CD14-positive monocyte (primary cell): ENCODE measurements at regions not wholly inside any gene's neighbourhood (a gene's known extent, or its start where the extent isn't known, plus 50 kb on each side); places are given as distances from the start of the nearest gene placed in this dataset.

Source experiments
- DNase-seq, 3 donors: peaks; one replicate each; pipeline ENCODE4 v3.0.0-alpha.2; 2011 to 2022
- H2AFZ ChIP-seq: 2 replicates; pipeline ENCODE4 v1.6.0; 2012; ENCODE audit warnings: mild to moderate bottlenecking, low read depth, low read length, inconsistent platforms; ENCODE audit not compliant: insufficient read depth, poor library complexity, severe bottlenecking
- H3K27ac ChIP-seq, 2 donors: 1 replicate in 1 of 2; 2 replicates in 1 of 2; pipeline ENCODE4 v1.5.1; 2012 to 2013; ENCODE audit warnings: low read length in 2 of 2, control low read depth in 1 of 2, inconsistent platforms in 1 of 2, low read depth in 1 of 2, mild to moderate bottlenecking in 1 of 2
- H3K27me3 ChIP-seq, 2 donors: one replicate each; pipeline versions ENCODE4 v1.6.0 to v1.6.1; 2011 to 2013; ENCODE audit warnings: low read length in 2 of 2; ENCODE audit not compliant: control insufficient read depth in 2 of 2, insufficient read depth in 2 of 2
- H3K36me3 ChIP-seq, 2 donors: replicated peaks in 1 of 2; 1 replicate in 1 of 2; 2 replicates in 1 of 2; pipeline versions ENCODE4 v1.5.1 to v1.6.1; 2012 to 2013; ENCODE audit warnings: low read length in 2 of 2, control low read depth in 1 of 2, inconsistent platforms in 1 of 2, mild to moderate bottlenecking in 1 of 2; ENCODE audit not compliant: insufficient read depth in 2 of 2, control insufficient read depth in 1 of 2
- H3K4me1 ChIP-seq, 2 donors: 1 replicate in 1 of 2; 2 replicates in 1 of 2; pipeline versions ENCODE4 v1.5.1 to v1.6.1; 2012 to 2013; ENCODE audit warnings: low read length in 2 of 2, control low read depth in 1 of 2, inconsistent platforms in 1 of 2, mild to moderate bottlenecking in 1 of 2, moderate library complexity in 1 of 2; ENCODE audit not compliant: insufficient read depth in 2 of 2, control insufficient read depth in 1 of 2
- H3K4me2 ChIP-seq: replicated peaks from 2 replicates; pipeline ENCODE3; 2012; ENCODE audit warnings: low read length, moderate library complexity, mild to moderate bottlenecking; ENCODE audit not compliant: poor library complexity, severe bottlenecking; ENCODE audit errors: extremely low read depth
- H3K4me3 ChIP-seq, 3 experiments: fragments of 200-600 bp in 1 of 3; sonication (generic) in 1 of 3; replicated peaks in 1 of 3; 1 replicate in 2 of 3; 2 replicates in 1 of 3; pipeline ENCODE4 v1.5.1; 2011 to 2013; ENCODE audit warnings: low read length in 3 of 3, mild to moderate bottlenecking in 3 of 3, control low read depth in 2 of 3, low read depth in 2 of 3, inconsistent platforms in 1 of 3, moderate library complexity in 1 of 3
- H3K79me2 ChIP-seq: 2 replicates; pipeline ENCODE4 v1.6.0; 2012; ENCODE audit warnings: mild to moderate bottlenecking, control low read depth, inconsistent platforms, low read length, moderate library complexity; ENCODE audit not compliant: insufficient read depth
- H3K9ac ChIP-seq: 2 replicates; pipeline ENCODE4 v1.6.0; 2017; ENCODE audit warnings: low read length, mild to moderate bottlenecking; ENCODE audit not compliant: insufficient read depth, poor library complexity, severe bottlenecking
- H3K9me3 ChIP-seq, 2 donors: replicated peaks in 1 of 2; 1 replicate in 1 of 2; 2 replicates in 1 of 2; pipeline versions ENCODE4 v1.5.1 to v1.6.1; 2012 to 2013; ENCODE audit warnings: low read length in 2 of 2, control low read depth in 1 of 2; ENCODE audit not compliant: control insufficient read depth in 1 of 2, insufficient read depth in 1 of 2
- H4K20me1 ChIP-seq: 2 replicates; pipeline ENCODE4 v1.6.0; 2012; ENCODE audit warnings: mild to moderate bottlenecking, low read length, control low read depth, moderate library complexity; ENCODE audit not compliant: insufficient read depth
- H3K27ac Mint-ChIP-seq, 7 donors: one replicate each; pipeline ENCODE4 v1.8.0; 2020; ENCODE audit warnings: mild to moderate bottlenecking in 7 of 7, mixed read lengths in 7 of 7, moderate library complexity in 6 of 7, inconsistent platforms in 2 of 7
- H3K27me3 Mint-ChIP-seq, 3 donors: one replicate each; pipeline ENCODE4 v1.8.0; 2021 to 2022; ENCODE audit warnings: low read depth in 3 of 3, mild to moderate bottlenecking in 3 of 3, mixed read lengths in 3 of 3, moderate library complexity in 3 of 3, inconsistent platforms in 1 of 3
- H3K36me3 Mint-ChIP-seq, 2 donors: one replicate each; pipeline ENCODE4 v1.8.0; 2020; ENCODE audit warnings: mixed read lengths in 2 of 2, inconsistent platforms in 1 of 2, mild to moderate bottlenecking in 1 of 2
- H3K4me1 Mint-ChIP-seq: one replicate; pipeline ENCODE4 v1.8.0; 2020; ENCODE audit warnings: mild to moderate bottlenecking, mixed read lengths
- H3K4me3 Mint-ChIP-seq, 2 donors: one replicate each; pipeline ENCODE4 v1.8.0; 2020; ENCODE audit warnings: mild to moderate bottlenecking in 2 of 2, mixed read lengths in 2 of 2, moderate library complexity in 1 of 2
- H3K9me3 Mint-ChIP-seq, 7 donors: one replicate each; pipeline ENCODE4 v1.8.0; 2020 to 2022; ENCODE audit warnings: mixed read lengths in 7 of 7, mild to moderate bottlenecking in 6 of 7, moderate library complexity in 6 of 7, inconsistent platforms in 2 of 7
- CTCF ChIP-seq: fragments of 200-600 bp; IDR thresholded peaks from one replicate; pipeline ENCODE4 v1.8.0; 2022; ENCODE audit warnings: antibody characterized with exemption, mild to moderate bottlenecking
- WGBS: methylation state at CpG from one replicate; pipeline ENCODE4 v1.1.5; 2013; ENCODE audit warnings: missing lambda C conversion rate; ENCODE audit not compliant: insufficient coverage; 5-methylcytosine and 5-hydroxymethylcytosine counted together
- intact Hi-C, 2 donors: fragments of 100-400 bp; cut with micrococcal nuclease; formaldehyde crosslinking; loops; one replicate each; pipeline versions ENCODE4 v1.15.0 to v1.15.1; 2023

- Mint-ChIP-seq H3K9me3 (peaks cover 0 to 12% (median 2%) of the 10 kb centered on the region in 7 donors), H3K4me3 (no peak overlapping the region), H3K27me3 (peaks cover 0 to 1% (median 0%) of the 10 kb centered on the region in 3 donors), H3K36me3 (no peaks in the 10 kb centered on the region), H3K4me1 (no peaks in the 10 kb centered on the region), H3K27ac (no peak overlapping the region)
- Histone ChIP-seq H3K9me3 (peaks cover 0 to 4% of the 10 kb centered on the region in 2 donors), H3K79me2 (no peaks in the 10 kb centered on the region), H3K4me3 (no peak overlapping the region), H2AFZ (no peak overlapping the region), H3K36me3 (no peaks in the 10 kb centered on the region), H3K27me3 (no peaks in the 10 kb centered on the region), H3K27ac (no peak overlapping the region), H4K20me1 (no peaks in the 10 kb centered on the region), H3K9ac (no peak overlapping the region), H3K4me1 (no peaks in the 10 kb centered on the region), H3K4me2 (no peak overlapping the region)
- intact Hi-C loops, result no loop called here
- DNase-seq, result no peak
- 88% methylated on average over 1 of the region's 2 CpGs for WGBS
- no peak for TF ChIP-seq CTCF
These were observed 180.9 kb downstream of the EXOC5 start for GRCh38 chr14:57087841-57088240.

DNA sequence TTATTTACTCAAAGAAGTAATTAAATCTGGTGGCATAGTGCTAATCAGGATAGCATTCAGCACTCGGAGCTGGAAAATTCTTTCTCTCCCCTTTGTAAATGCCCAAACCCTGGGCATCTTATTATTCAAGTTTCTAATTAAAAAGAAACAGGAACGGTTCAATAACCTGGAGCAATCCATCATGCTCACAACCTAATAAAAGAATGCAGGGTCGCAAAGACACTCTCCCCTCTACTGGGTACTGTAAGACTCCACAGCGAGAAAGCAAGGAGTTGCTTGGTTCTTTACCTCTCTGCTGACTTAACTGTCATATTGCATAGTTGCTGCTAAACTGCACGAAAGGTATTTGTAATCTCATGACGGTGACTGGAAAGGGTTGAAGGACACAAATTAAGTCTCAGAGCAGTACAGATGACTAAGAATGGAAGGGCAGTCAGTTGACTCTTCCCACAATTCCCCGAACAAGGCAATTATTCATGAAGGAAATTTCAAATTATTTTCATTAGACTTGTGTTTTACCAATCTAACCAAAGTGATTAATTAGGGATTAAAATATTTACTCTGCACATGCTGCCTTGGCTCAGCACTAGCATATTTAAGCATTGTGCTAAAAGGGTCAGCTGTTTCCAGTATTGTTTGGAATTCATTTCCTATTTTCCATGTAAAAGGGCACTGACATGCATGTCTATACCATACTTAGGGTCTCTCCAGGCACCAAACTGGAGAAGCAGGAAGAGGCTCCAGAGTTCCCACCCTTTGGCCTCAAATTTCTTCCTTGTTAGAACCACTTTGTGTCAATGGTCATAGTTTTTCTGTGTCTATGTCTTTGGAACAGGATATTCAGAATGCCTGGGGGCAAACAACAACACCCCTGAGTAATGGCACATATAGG, 182.2 kb downstream of the EXOC5 start:
- H3K9ac ChIP-seq, result no peak overlapping the region
- H3K79me2 ChIP-seq, result no peaks in the 10 kb centered on the region
- no peak overlapping the region for H3K27ac ChIP-seq
- no peaks in the 10 kb centered on the region for H3K36me3 ChIP-seq
- no peak for TF ChIP-seq CTCF
- intact Hi-C loops, result no loop called here
- peaks cover 0 to 4% of the 10 kb centered on the region in 2 donors for H3K9me3 ChIP-seq
- H2AFZ ChIP-seq, result no peak overlapping the region
- no peak for DNase-seq
- H3K27me3 ChIP-seq, result no peaks in the 10 kb centered on the region
- Mint-ChIP-seq H3K36me3 (no peaks in the 10 kb centered on the region), H3K4me3 (no peak overlapping the region), H3K27me3 (peaks cover 0 to 1% (median 0%) of the 10 kb centered on the region in 3 donors), H3K4me1 (no peaks in the 10 kb centered on the region), H3K9me3 (peaks cover 0 to 12% (median 2%) of the 10 kb centered on the region in 7 donors), H3K27ac (no peak overlapping the region)
- 94% methylated on average over 5 of the region's 7 CpGs for WGBS
- H4K20me1 ChIP-seq, result no peaks in the 10 kb centered on the region
- H3K4me3 ChIP-seq, result no peak overlapping the region
- no peaks in the 10 kb centered on the region for H3K4me1 ChIP-seq
- no peak overlapping the region for H3K4me2 ChIP-seq
